GM21529 (cell line): ENCODE measurements at regions not wholly inside any gene's neighbourhood (a gene's known extent, or its start where the extent isn't known, plus 50 kb on each side); places are given as distances from the start of the nearest gene placed in this dataset.
A peak's percentile ranks its signal among the peaks of the same experiment; 100 is the strongest.
"Not testable (repeated sequence)": the region's sequence is repeated elsewhere in the genome, so short reads cannot be mapped to it uniquely, and the experiment has no call there.

ENCODE experiments used
- ATAC-seq: cut with Tn5 transposase; IDR thresholded peaks from one replicate; pipeline ENCODE4 v1.9.1; 2021; ENCODE audit not compliant: unreplicated experiment

DNA sequence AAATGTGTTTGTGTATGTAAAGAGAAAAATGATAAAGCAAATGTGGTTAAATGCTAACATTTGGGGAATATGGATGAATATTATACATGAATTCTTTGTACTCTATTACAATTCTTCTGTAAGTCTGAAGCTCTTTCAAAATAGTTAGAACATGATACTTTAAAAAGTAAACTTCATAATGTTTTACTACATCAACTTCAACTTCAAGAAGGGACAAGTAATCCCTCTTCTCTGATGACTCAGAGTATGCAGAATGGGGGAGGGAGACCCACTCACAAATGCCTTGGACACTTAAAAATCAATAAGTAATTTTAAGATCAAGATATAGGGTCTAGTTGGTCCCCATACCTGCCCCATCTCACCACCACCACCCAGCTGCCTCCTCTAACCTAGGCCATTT, 162.4 kb downstream of the ESM1 start:
- no peak for ATAC-seq

- ATAC-seq, result no peak
These were observed 163.1 kb downstream of the ESM1 start for GRCh38 chr5:54822324-54822687.

DNA sequence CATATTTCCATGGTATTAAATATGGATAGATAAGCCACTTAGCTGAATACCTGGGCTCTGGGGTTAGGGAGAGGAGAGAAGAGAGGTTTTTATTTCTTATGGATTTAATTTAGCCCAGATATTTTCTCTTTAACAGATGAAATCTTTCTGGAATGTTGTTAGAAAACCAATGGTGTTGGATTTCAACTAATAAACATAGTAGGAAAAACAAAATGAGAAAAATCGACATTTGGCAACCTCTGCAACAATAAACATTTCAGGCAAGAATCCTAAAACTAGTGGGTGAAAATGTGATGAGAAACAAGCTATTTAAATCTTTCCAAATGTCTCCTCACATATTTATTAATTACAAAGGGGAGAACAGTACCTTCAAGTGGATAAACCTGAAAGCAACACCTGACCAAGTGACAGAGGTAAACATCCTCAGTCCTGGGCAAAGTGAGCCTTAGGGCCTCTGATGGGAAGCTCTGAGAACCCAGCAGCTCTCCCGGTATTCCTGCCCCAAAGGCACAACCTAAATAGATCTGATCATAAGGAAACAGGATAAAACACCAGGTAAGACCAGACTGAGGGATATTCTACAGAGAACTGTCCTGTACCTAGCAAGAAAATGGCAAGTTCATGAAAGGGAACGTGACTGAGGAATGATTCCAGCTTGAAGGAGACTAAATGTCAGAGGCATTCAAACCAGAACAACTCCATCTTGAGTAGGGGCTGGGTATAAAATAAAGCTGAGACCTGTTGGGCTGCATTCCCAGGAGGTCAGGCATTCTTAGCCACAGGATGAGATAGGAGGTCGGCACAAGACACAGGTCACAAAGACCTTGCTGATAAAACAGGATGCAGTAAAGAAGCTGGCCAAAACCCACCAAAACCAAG, 163.7 kb downstream of the ESM1 start:
- ATAC-seq, result no peak

DNA sequence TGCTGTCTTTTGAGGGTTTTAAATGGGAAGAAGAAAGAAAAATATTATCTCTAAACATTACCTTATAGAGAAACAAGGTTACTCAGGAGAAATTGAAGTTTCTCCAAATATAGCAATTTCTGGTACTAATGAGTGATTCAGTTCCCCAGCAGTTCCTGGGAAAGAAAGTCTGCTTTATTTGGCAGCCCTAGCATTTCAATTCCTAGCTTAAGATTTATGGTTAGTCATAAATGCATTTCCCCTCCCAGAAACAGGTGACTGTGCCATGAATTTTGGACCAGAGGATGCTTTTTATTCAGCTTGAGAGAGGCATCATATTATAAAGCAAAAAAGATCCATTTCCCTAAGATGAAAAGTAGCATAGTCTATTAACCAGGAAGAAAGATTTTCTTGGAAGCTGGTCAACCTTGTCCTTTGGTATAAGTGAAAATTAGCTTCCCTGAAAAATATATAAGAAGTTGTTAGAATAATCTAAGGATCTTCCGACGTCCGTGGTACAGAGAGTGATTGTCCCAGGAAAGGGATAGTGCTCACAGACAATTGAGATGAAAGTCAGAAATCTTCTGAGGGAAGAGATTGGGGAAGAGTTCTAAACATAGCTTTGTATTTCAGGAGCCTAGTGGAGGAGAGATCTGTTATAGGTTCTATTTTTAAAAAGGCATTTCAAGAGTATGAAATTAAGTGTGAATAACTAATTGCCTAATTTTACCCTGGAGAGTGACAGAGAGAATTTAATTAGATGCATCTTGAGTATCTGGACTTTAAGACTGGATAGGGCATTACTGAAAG, 164.9 kb downstream of the ESM1 start:
- ATAC-seq, result no peak

DNA sequence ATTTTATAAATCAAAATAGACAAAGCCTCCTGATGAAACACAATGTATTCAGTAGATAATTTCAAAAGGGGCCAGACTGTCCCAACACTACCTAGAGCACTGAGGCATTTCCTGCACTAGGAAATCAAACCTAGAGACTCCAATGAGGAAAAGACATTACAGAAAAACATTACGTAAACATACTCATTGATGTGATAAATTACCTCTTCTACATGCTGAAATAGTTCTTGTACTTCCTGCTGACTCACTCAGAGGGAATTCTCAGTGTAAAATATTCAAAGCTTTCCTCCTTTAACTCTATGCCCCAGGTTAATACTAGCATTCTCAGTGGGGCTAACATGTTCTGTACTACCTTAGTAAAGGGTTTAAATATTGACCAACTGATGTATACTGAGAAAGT, 178.0 kb downstream of the ESM1 start:
- no peak for ATAC-seq

DNA sequence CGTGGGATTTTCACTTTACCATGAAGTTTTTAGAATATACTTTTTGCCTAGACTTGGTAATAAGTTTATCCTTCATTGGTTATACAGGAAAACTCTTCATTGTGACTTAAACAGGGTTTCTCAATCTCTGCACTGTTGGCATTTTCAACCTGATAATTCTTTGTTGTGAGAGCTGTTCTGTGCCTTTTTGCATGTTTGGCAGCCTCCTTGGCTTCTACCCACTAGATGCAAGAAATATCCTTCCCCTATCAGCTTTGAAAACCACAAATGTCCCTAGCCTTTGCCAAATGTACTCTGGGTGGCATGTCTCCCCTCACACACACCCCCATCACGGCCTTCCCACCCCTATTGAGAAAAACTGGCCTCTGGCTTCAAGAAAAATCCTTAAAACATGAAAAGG, 180.9 kb downstream of the ESM1 start:
- no peak for ATAC-seq

DNA sequence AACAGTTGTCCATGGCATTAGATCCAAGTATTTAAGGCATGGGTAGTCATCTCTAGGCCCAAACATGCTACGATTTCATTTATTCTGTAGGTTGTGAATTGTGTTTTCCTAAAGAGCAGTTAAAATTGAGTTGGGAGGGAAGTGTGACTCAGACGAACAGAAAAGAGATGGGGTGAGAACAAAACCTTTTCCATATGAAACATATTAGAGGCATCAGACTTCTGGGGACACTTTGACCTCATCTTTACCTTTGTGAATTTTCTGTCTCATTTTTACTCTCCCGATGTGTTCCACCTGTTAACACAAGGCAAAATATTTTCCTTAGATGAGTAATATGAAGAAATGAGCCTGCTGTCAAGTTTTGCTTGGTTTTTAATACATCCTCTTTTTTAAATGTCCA, 181.3 kb downstream of the ESM1 start:
- ATAC-seq, result no peak

DNA sequence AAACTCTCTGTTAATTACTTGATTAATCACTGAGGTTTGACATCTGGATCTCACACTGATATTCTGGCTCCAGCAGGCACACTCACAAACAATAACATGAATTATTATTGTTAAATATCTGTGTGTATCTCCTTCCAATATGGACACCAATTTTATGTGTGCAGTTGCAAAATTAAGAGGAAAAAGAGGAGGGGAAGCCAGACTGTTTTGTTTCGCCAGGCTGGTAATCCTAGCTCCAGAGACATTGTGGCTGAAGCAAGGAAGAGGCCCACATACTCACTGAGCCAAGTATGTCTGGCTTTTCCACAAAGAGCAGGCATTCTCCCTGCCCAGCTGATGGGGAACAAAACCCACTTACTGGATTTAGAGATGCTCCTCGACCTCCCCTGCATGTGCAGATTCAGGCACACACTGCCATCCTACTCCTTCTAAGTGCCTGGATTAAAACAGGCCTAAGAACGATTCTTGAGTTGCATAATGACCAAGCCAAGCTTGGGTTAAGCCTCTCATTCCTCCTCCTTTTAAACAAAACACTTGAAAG, 181.9 kb downstream of the ESM1 start:
- no peak for ATAC-seq

- ATAC-seq, result peak; percentile 83
These were observed 185.7 kb downstream of the ESM1 start for GRCh38 chr5:54799645-54800044.

GRCh38 chr5:54795777-54796176, 189.6 kb downstream of the ESM1 start:
- no peak for ATAC-seq

DNA sequence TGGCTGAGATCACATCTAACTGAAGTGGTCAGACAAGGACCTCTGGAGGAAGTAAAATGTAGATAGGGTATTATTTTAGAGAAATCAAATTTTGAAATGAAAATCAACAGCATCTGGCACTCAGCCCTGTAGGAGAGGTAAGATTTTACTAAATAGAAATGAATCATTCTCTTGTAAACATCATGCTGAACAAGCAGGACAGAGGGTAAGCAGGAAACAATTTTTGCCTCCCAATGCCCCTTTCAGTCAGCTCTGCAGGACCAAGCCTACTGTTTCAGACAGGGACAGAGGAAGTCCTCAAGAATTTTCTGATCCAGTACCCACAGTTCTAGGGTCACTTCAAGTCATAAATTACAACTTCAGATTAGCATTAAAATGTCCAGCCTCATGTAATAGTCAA, 190.1 kb downstream of the ESM1 start:
- no peak for ATAC-seq

DNA sequence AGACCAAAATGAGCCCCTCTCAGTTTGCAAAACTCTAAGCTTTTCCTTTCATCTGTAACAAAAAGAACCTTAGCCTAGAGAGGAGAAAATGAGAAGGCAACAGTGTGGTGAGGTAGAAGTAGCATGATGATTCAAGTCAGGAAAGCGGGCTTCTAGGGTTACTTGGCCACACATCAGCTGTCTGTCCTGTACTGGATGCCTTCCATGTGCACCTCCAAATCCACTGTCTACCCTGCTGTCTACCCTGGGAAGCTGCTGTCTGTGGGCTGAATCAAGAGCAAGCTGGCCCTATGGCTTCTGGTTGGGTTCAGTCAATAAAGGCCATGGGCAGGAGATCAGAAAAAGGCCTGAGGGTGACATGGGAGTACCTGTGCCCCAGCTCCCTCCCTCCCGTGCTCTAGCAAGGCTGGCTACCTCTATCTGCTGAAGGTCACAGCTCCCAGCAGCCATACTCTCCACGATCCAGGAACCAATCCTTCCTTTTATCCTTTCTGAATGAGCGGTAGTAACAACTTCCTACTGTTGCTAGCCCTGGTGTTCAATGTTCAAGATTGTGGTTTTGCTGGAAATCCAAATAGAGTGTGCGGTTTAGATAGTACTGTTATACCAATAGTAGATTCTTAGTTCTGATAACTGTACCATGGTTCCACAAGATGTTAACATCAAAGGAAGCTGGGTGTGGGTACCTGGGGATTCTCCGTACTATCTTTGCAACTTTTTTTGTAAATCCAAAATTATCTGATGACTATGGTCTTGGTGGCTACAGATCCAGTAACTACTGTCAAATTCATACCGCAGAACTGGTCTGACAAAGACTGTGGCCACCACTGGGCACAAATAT, 191.0 kb downstream of the ESM1 start:
- no peak for ATAC-seq

DNA sequence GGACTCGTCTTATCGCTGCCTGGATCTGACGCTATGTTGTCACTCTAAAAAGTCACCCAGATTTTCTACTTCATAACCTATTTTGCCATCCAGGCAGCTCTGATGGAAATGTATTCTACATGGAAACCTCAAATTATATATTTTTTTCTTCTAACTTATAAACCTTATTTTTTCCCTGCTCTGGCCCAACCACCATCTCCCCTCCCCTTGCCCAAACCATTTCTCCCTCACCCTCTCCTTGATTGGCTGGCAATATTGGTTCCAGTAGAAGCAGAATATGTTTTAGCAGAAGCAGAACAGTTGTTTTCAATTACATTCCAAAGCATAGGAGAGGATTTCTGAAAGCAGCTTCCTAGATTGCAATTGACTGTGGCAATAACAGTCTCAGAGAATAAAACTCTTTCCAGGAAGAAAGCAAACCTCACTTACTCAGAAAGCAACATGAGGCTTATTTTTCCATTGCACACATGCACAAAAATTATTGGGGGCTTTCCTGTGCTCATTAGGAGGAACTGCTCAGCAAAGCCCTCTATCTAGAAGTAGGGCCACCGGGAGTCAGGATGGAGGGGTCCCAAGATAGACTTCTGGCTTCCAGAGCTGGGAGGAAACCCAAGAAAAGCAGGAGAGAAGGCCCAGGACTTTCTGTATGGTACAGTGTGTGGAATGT, 191.8 kb downstream of the ESM1 start:
- no peak for ATAC-seq

GRCh38 chr5:54792611-54793404, 192.6 kb downstream of the ESM1 start:
- no peak for ATAC-seq

GRCh38 chr5:54787910-54788309, 197.5 kb downstream of the ESM1 start:
- not testable (repeated sequence) for ATAC-seq

GRCh38 chr5:54785729-54786591, 199.4 kb downstream of the ESM1 start:
- peak; percentile 95 for ATAC-seq

DNA sequence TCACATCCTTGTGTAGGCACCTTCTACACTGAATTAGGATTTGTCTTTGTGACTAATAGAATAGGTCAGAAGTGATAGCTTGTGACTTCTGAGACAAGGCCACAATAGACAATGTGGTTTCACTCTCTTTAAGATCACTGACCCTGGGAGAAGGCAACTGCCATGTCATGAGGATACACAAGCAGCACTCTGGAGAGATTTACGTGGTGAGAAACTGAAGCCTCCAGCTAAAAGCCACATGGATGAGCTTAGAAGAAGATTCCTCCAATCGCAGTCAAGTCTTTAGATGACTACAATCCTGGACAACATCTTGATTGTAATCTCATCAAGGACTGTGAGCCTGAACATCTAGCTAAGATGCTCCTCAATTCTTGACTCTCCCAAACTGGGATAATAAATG, 206.6 kb downstream of the ESM1 start:
- ATAC-seq, result no peak

- no peak for ATAC-seq
These were observed 209.7 kb downstream of the ESM1 start for GRCh38 chr5:54775645-54776044.
